Left lung (tissue), 4 donors: ENCODE measurements at regions not wholly inside any gene's neighbourhood (a gene's known extent, or its start where the extent isn't known, plus 50 kb on each side); places are given as distances from the start of the nearest gene placed in this dataset.
"Not testable (repeated sequence)": the region's sequence is repeated elsewhere in the genome, so short reads cannot be mapped to it uniquely, and the experiment has no call there.

ENCODE experiments used
- ATAC-seq: fragments of 200-7000 bp; cut with Tn5 transposase; one replicate; pipeline ENCODE4 v1.9.1; 2020; ENCODE audit warnings: moderate library complexity
- DNase-seq, 4 donors: peaks; one replicate each; pipeline ENCODE4 v3.0.0-alpha.2; 2013 to 2020
- H3K27ac ChIP-seq, 2 donors: fragments of 200-600 bp; sonication (generic) in 1 of 2; one replicate each; pipeline versions ENCODE4 v1.5.0 to v1.8.0; 2020 to 2021
- H3K27me3 ChIP-seq, 2 donors: fragments of 200-600 bp; sonication (generic) in 1 of 2; one replicate each; pipeline versions ENCODE4 v1.5.0 to v1.8.0; 2020 to 2021
- H3K36me3 ChIP-seq, 2 donors: fragments of 200-600 bp; sonication (generic) in 1 of 2; one replicate each; pipeline versions ENCODE4 v1.5.0 to v1.8.0; 2020 to 2021
- H3K4me1 ChIP-seq, 2 donors: fragments of 200-600 bp; one replicate each; pipeline ENCODE4 v1.8.0; 2021
- H3K4me3 ChIP-seq, 2 donors: fragments of 200-600 bp; sonication (generic) in 1 of 2; one replicate each; pipeline versions ENCODE4 v1.5.0 to v1.8.0; 2020 to 2021; ENCODE audit warnings: mild to moderate bottlenecking in 1 of 2
- H3K9me3 ChIP-seq, 2 donors: fragments of 200-600 bp; sonication (generic) in 1 of 2; one replicate each; pipeline versions ENCODE4 v1.5.0 to v1.8.0; 2020 to 2021
- CTCF ChIP-seq, 2 donors: fragments of 200-600 bp; sonication (generic) in 1 of 2; IDR thresholded peaks; one replicate each; pipeline versions ENCODE4 v1.5.0 to v1.8.0; 2021; ENCODE audit warnings: antibody characterized with exemption in 2 of 2
- intact Hi-C, 2 donors: fragments of 100-400 bp; cut with DNase I; formaldehyde crosslinking; loops; one replicate each; pipeline versions ENCODE4 v1.11.2 to v1.14.2; 2022
- donor health status: DM: no; HTN: yes; CAD: no.
- donor health status: DM: no; HTN: no; CAD: no.

DNA sequence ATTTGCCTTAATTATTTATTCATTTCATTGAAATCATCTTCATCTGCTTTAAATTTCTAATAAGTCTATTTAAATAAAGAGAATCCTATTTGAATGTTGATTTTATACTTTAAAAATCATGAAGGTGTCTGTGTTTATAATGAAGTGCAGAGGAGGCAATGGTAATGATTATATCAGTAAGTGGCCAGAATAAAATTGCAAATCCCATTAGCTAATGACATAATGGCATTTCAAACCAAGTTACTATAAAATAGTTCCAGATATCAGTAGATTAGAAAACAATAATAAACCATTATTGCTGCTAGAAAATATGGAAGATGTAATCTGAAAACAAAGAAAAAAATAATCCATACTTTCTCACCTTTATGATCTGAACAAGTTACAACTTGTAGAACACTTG, 647.8 kb upstream of the KLHL1 start:
- Histone ChIP-seq H3K9me3 (no peaks in the 10 kb centered on the region), H3K4me1 (no peaks in the 10 kb centered on the region), H3K27ac (no peak overlapping the region), H3K27me3 (no peaks in the 10 kb centered on the region), H3K36me3 (no peaks in the 10 kb centered on the region), H3K4me3 (no peak overlapping the region)
- no peak for TF ChIP-seq CTCF (IDR thresholded peaks at IDR 0.05)
- intact Hi-C loops = no loop called here
- ATAC-seq (no peak), DNase-seq (no peak)

GRCh38 chr13:70755456-70755855, 647.2 kb upstream of the KLHL1 start:
- no peak overlapping the region for H3K27ac ChIP-seq
- H3K27me3 ChIP-seq = no peaks in the 10 kb centered on the region
- ATAC-seq = no peak
- no peaks in the 10 kb centered on the region for H3K36me3 ChIP-seq
- no peaks in the 10 kb centered on the region for H3K9me3 ChIP-seq
- no peak for DNase-seq
- no peak for TF ChIP-seq CTCF (IDR thresholded peaks at IDR 0.05)
- no peak overlapping the region for H3K4me3 ChIP-seq
- intact Hi-C loops = no loop called here
- H3K4me1 ChIP-seq = no peaks in the 10 kb centered on the region

GRCh38 chr13:70747262-70747661, 639.0 kb upstream of the KLHL1 start:
- Histone ChIP-seq H3K27me3 (no peaks in the 10 kb centered on the region), H3K36me3 (no peaks in the 10 kb centered on the region), H3K9me3 (no peaks in the 10 kb centered on the region), H3K27ac (no peak overlapping the region), H3K4me3 (no peak overlapping the region), H3K4me1 (no peaks in the 10 kb centered on the region)
- TF ChIP-seq CTCF (IDR thresholded peaks at IDR 0.05) = no peak
- intact Hi-C loops = no loop called here
- DNase-seq (peak in 1 of 4 donors; percentile 3), ATAC-seq (no peak)

DNA sequence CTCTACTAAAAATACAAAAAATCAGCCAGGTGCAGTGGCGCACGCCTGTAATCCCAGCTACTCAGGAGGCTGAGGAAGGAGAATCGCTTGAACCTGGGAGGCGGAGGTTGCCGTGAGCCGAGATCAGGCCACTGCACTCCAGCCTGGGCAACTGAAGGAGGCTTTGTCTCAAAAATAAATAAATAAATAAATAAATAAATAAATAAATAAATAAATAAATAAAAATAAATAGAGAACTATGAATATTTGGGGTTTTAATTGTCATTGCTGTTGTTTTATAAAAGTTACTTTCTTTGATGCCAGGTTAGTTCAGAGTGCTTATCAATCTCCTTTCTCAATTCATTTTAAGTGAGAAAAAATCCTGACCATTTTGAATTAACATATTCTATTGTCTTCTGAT, 638.2 kb upstream of the KLHL1 start:
- H3K27ac ChIP-seq, intact Hi-C loops, DNase-seq, H3K27me3 ChIP-seq, ATAC-seq, H3K4me1 ChIP-seq, H3K36me3 ChIP-seq, H3K9me3 ChIP-seq, H3K4me3 ChIP-seq: not testable (repeated sequence)

- TF ChIP-seq CTCF (IDR thresholded peaks at IDR 0.05) = no peak
- Histone ChIP-seq H3K27ac (no peak overlapping the region), H3K9me3 (no peaks in the 10 kb centered on the region), H3K4me3 (no peak overlapping the region), H3K36me3 (no peaks in the 10 kb centered on the region), H3K27me3 (no peaks in the 10 kb centered on the region), H3K4me1 (no peaks in the 10 kb centered on the region)
- ATAC-seq = peak; percentile 69
- no peak for DNase-seq
- intact Hi-C loops = no loop called here
These were observed 628.5 kb upstream of the KLHL1 start for GRCh38 chr13:70736622-70737317.

DNA sequence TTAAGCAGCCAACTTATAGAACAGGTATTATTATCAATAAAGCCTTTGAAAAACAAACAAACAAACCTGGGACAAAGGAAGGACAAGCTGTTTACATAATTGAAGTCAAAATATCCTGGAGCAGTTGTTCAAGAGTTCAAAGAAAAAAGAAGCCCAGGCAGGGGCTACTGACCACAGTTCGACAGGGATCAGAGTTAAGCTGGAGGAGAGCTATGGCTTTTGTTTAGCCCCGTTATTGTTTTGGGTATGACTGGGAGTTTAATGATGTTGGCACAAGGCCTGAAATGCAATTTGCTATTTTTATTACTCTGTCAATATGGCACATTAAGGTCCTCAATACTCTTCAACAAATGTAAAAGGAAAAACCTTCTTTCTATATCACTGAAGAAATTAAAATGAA, 624.4 kb upstream of the KLHL1 start:
- intact Hi-C loops = no loop called here
- H3K4me3 ChIP-seq = no peak overlapping the region
- ATAC-seq (no peak), DNase-seq (no peak)
- no peaks in the 10 kb centered on the region for H3K9me3 ChIP-seq
- no peaks in the 10 kb centered on the region for H3K4me1 ChIP-seq
- no peak overlapping the region for H3K27ac ChIP-seq
- TF ChIP-seq CTCF (IDR thresholded peaks at IDR 0.05) = no peak
- no peaks in the 10 kb centered on the region for H3K36me3 ChIP-seq
- no peaks in the 10 kb centered on the region for H3K27me3 ChIP-seq
